Medulla oblongata (tissue), 1 donor: ENCODE measurements at regions not wholly inside any gene's neighbourhood (a gene's known extent, or its start where the extent isn't known, plus 50 kb on each side); places are given as distances from the start of the nearest gene placed in this dataset.

Experiments used
- DNase-seq: peaks from one replicate; pipeline ENCODE4 v3.0.0-alpha.2; 2015; ENCODE audit errors: extremely low spot score

- no peak for DNase-seq
Measured at GRCh38 chr3:72401005-72401545, 447.2 kb downstream of the SHQ1 start.

- DNase-seq, result no peak
Measured at GRCh38 chr3:72398781-72399180, 449.5 kb downstream of the SHQ1 start.

DNA sequence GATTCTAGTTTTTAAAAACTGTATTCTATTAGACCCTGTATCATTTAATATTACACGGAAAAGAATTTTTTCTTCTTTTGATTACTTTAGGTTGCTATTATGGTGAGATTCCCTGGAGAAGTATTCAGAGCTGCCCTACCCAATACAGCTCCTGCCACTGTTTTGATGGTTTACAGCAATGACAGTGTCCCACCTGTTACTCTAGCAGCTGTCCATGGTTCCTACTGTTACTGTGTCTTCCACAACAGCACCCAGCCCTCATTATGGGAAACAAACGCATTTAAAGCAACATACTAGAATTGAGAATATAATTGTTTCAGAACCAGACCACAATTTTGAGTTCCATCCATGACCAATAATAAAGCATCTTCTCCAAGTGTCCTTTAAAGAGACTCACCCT is 450.7 kb downstream of the SHQ1 start:
- no peak for DNase-seq

DNA sequence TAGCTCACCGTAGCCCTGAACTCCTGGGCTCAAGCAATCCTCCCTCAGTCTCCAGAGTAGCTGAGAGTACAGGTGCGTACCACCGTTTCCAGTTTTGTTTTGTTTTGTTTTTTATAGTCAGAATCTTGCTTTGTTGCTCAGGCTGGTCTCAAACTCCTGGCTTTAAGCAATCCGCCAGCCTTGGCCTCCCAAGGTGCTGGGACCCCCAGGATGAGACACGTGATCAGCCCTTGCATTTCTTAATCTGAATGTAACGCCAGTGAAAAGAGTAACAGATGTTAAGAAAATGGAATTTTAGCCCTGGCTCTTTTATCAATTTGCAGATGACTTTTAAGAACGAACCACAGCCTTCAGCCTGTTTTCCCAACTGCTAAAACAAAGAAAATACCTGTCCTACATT is 451.3 kb downstream of the SHQ1 start:
- no peak for DNase-seq

- no peak for DNase-seq
Measured at GRCh38 chr3:72395776-72396311, 452.4 kb downstream of the SHQ1 start.

GRCh38 chr3:72393455-72393854 is 454.8 kb downstream of the SHQ1 start:
- DNase-seq, result no peak

- DNase-seq, result no peak
Measured at GRCh38 chr3:72391659-72392058, 456.6 kb downstream of the SHQ1 start.

- DNase-seq, result no peak
Measured at GRCh38 chr3:72390841-72391240, 457.4 kb downstream of the SHQ1 start.

GRCh38 chr3:72388644-72389043 is 459.6 kb downstream of the SHQ1 start:
- no peak for DNase-seq

GRCh38 chr3:72388117-72388516 is 460.1 kb downstream of the SHQ1 start:
- no peak for DNase-seq

GRCh38 chr3:72386327-72387000 is 461.8 kb downstream of the SHQ1 start:
- DNase-seq, result no peak

DNA sequence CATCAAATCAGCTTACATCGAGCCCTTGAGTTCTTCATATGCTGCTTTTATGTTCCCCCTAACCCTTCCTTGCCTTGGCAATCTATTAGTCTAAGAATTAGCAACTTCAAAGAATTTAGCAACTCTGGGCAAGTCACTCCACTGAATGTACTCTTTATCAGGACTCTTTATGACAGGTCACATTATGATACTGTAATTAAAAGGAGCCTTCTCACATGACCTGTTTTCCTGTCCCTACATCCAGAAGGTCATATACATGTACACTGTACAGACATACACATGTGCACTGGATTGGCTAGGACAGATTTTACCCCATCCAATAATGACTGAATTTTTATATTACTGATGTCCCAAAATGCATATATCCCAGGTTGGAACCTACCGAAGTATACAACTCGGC is 463.1 kb downstream of the SHQ1 start:
- no peak for DNase-seq

DNA sequence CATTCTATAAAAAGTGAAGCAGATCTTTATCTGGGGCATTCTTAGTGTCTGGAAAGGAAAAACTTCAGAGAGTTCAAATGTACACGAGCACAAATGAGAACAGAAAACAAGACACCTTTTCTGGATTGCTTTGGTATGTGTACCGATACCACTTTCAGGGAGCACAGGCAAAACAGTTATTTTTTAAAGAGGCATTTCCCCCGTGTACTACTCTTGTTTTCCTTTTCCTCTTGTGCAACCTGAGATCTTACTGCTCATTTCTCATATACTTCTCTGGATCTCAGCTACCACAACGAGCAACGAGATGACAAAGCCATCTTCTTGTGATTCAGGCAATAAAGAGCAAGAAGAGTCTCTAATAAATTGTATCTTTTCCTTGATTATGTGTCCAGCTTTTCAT is 463.6 kb downstream of the SHQ1 start:
- DNase-seq, result no peak

- no peak for DNase-seq
Measured at GRCh38 chr3:72383883-72384282, 464.4 kb downstream of the SHQ1 start.

DNA sequence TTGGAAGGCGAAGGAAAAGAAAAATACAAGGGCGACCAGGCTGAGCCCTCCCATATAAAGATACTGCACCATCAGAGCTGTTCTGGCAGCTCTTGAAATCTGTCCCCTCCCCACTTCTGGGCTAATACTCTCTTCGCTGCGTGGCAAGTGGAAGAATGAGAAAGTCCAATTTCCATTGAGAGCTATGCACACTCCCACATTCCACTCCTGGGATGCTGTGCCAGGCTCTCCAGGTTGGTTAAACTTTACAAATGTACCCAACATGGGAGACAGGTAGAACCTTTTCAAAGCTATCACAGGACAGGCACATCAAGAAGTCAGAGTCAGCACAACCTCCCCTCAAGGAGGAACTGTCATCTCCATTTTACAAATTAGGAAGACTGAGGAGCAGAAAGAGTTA is 465.0 kb downstream of the SHQ1 start:
- DNase-seq, result no peak

- DNase-seq, result no peak
Measured at GRCh38 chr3:72382460-72382859, 465.8 kb downstream of the SHQ1 start.

DNA sequence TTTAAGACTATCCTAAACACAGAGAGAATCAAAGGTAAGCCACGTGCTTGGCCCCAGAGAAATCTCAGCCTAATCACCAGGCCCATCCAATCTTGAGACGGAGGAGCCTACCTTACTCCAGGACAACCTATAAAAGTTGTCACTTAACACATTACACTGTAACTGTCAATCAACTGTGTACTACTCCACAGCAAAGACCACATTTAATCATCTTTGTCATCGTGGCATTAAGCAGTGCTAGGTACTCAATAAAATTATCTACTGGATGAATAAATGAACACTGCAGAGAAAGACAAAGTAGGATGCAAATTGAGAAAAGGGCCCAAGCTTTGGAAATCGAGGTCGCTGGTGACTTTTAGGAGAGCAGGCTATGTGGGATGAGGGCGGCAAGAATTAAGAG is 466.7 kb downstream of the SHQ1 start:
- DNase-seq, result no peak

- DNase-seq, result no peak
Measured at GRCh38 chr3:72380711-72381493, 467.3 kb downstream of the SHQ1 start.

DNA sequence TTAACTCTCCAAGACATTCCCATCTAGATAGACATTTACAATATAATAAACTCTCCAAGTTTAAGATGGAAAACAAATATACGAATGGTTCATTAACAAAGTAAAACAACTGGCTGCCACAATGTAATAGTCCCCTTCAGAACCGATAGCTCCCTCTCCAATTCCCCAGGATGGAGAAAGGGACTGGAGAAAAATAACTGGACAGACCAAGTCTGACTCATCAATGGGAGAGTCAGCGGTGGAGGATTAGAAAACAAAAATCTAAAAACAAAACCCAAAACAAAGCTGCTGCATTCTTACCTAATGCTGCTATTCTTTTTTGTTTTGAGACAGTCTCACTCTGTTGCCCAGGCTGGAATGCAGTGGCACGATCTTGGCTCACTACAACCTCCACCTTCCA is 468.1 kb downstream of the SHQ1 start:
- no peak for DNase-seq

DNA sequence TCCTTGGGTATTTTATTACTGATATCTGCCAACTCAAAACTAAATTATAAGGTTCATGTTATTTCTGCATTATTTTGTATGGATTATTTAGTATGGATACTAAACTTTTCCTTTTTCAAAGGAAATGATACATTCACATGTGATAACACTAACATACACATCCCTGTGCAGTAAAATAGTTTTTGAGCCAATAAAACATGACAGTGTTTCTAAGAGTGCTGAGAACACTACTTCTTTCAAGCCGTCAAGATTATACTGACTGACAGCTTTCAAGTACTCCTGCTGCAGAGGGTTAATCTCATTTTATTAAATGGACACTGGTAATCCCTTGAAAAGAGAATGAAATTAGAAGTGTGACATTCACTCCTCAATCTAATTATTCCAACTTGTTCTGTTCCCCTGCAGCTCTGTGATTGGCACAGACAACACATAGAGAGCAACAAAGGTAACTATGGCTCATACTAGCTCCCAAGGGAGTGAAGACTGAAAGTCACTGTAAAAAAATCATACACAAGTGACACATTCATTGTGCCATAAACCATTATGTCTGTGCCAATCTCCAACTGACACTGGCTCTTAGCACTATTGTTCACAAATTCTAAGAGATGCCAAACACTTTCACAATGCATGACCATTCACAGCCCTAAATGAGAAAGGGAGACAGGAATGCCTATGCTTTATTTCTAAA is 468.6 kb downstream of the SHQ1 start:
- peak; percentile 92 for DNase-seq

DNA sequence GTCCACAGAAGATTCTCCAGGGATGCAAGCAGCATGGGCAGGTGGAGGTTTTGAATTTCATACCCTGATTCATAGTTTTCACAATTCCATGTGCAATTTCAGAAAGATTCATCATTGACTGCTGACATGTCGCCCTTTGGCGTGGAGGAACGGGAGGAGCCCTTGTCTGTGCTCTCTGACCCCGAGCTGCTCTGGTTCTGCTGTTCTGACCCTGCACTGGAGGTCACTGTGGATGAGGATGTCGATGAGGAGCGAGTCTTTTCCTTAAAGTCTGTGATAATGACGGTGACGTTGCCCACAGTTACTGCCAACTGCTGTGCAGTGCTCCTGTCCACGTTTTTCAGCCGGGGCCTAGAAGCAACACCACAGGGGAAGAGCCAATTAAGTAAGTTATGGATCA is 470.0 kb downstream of the SHQ1 start:
- DNase-seq, result no peak

- no peak for DNase-seq
Measured at GRCh38 chr3:72376956-72377710, 471.1 kb downstream of the SHQ1 start.
